Activated CD8-positive, alpha-beta memory T cell treated with anti-CD3 and anti-CD28 coated beads, Interleukin-2, amount 10 ng/mL, durations not matched to agents 7 days and 5 days (primary cell): ENCODE measurements at regions not wholly inside any gene's neighbourhood (a gene's known extent, or its start where the extent isn't known, plus 50 kb on each side); places are given as distances from the start of the nearest gene placed in this dataset.
A peak's percentile ranks its signal among the peaks of the same experiment; 100 is the strongest.

Source experiments
- ATAC-seq: fragments of 150-1000 bp; cut with Tn5 transposase; one replicate; pipeline ENCODE4 v1.10.0; 2021; ENCODE audit warnings: moderate library complexity
- CTCF ChIA-PET: fragments of 350-600 bp; sonication (Branson Sonifier 250); formaldehyde crosslinking; loops from one replicate; lab custom pipeline; 2021; ENCODE audit warnings: antibody characterized with exemption; lab: Charles Lee
- DNase-seq: peaks from one replicate; pipeline ENCODE4 v3.0.0-alpha.2; 2020
- H3K27ac Mint-ChIP-seq: one replicate; pipeline ENCODE4 v1.8.0; 2021; ENCODE audit warnings: mild to moderate bottlenecking, mixed read lengths
- H3K27me3 Mint-ChIP-seq: one replicate; pipeline ENCODE4 v1.8.0; 2021; ENCODE audit warnings: mixed read lengths
- H3K36me3 Mint-ChIP-seq: one replicate; pipeline ENCODE4 v1.8.0; 2021; ENCODE audit warnings: mild to moderate bottlenecking, mixed read lengths
- H3K4me1 Mint-ChIP-seq: one replicate; pipeline ENCODE4 v1.8.0; 2021; ENCODE audit warnings: mixed read lengths
- H3K4me3 Mint-ChIP-seq: one replicate; pipeline ENCODE4 v1.8.0; 2021; ENCODE audit warnings: mild to moderate bottlenecking, moderate library complexity, mixed read lengths
- H3K9me3 Mint-ChIP-seq: one replicate; pipeline ENCODE4 v1.8.0; 2022; ENCODE audit warnings: low read depth, mixed read lengths

- ATAC-seq (no peak), DNase-seq (no peak)
- no peaks in the 10 kb centered on the region for H3K9me3 Mint-ChIP-seq
- no peaks in the 10 kb centered on the region for H3K36me3 Mint-ChIP-seq
- H3K4me3 Mint-ChIP-seq = no peak overlapping the region
- peaks cover 17% of the 10 kb centered on the region for H3K4me1 Mint-ChIP-seq
- CTCF ChIA-PET = no interaction called here
- peaks cover 5% of the 10 kb centered on the region for H3K27me3 Mint-ChIP-seq
- no peak overlapping the region for H3K27ac Mint-ChIP-seq
Measured at GRCh38 chr9:20037699-20038098, 248.9 kb upstream of the SLC24A2 start.

- DNase-seq (no peak), ATAC-seq (no peak)
- CTCF ChIA-PET = no interaction called here
- H3K36me3 Mint-ChIP-seq = no peaks in the 10 kb centered on the region
- no peak overlapping the region for H3K4me3 Mint-ChIP-seq
- H3K27me3 Mint-ChIP-seq = peaks cover 5% of the 10 kb centered on the region
- no peak overlapping the region for H3K27ac Mint-ChIP-seq
- H3K9me3 Mint-ChIP-seq = no peaks in the 10 kb centered on the region
- peaks cover 4% of the 10 kb centered on the region for H3K4me1 Mint-ChIP-seq
Measured at GRCh38 chr9:20033511-20033910, 244.7 kb upstream of the SLC24A2 start.

- Mint-ChIP-seq H3K27me3 (peaks cover 5% of the 10 kb centered on the region), H3K9me3 (no peaks in the 10 kb centered on the region), H3K4me3 (no peak overlapping the region), H3K4me1 (peaks cover 4% of the 10 kb centered on the region), H3K27ac (no peak overlapping the region), H3K36me3 (no peaks in the 10 kb centered on the region)
- ATAC-seq = no peak
- DNase-seq = no peak
- CTCF ChIA-PET = no interaction called here
Measured at GRCh38 chr9:20032413-20033006, 243.7 kb upstream of the SLC24A2 start.

- Mint-ChIP-seq H3K27me3 (peaks cover 5% of the 10 kb centered on the region), H3K9me3 (no peaks in the 10 kb centered on the region), H3K4me1 (peaks cover 4% of the 10 kb centered on the region), H3K4me3 (no peak overlapping the region), H3K27ac (no peak overlapping the region), H3K36me3 (no peaks in the 10 kb centered on the region)
- CTCF ChIA-PET = no interaction called here
- no peak for DNase-seq
- no peak for ATAC-seq
Measured at GRCh38 chr9:20031836-20032235, 243.0 kb upstream of the SLC24A2 start.

GRCh38 chr9:20030671-20031070, 241.8 kb upstream of the SLC24A2 start:
- Mint-ChIP-seq H3K9me3 (no peaks in the 10 kb centered on the region), H3K27ac (no peak overlapping the region), H3K4me3 (no peak overlapping the region), H3K4me1 (peaks cover 4% of the 10 kb centered on the region), H3K27me3 (peaks cover 5% of the 10 kb centered on the region), H3K36me3 (no peaks in the 10 kb centered on the region)
- CTCF ChIA-PET = no interaction called here
- no peak for DNase-seq
- no peak for ATAC-seq

- Mint-ChIP-seq H3K9me3 (no peaks in the 10 kb centered on the region), H3K4me3 (no peak overlapping the region), H3K36me3 (no peaks in the 10 kb centered on the region), H3K4me1 (peaks cover 4% of the 10 kb centered on the region), H3K27ac (no peak overlapping the region), H3K27me3 (peaks cover 5% of the 10 kb centered on the region)
- DNase-seq = no peak
- ATAC-seq = no peak
- CTCF ChIA-PET = no interaction called here
Measured at GRCh38 chr9:20030221-20030620, 241.4 kb upstream of the SLC24A2 start.

- DNase-seq = no peak
- H3K27me3 Mint-ChIP-seq = peaks cover 5% of the 10 kb centered on the region
- H3K4me3 Mint-ChIP-seq = no peak overlapping the region
- H3K36me3 Mint-ChIP-seq = no peaks in the 10 kb centered on the region
- H3K27ac Mint-ChIP-seq = no peak overlapping the region
- no peaks in the 10 kb centered on the region for H3K9me3 Mint-ChIP-seq
- no peak for ATAC-seq
- CTCF ChIA-PET = no interaction called here
- peaks cover 4% of the 10 kb centered on the region for H3K4me1 Mint-ChIP-seq
Measured at GRCh38 chr9:20028849-20029231, 240.0 kb upstream of the SLC24A2 start.

- Mint-ChIP-seq H3K4me1 (no peaks in the 10 kb centered on the region), H3K27me3 (peaks cover under 1% of the 10 kb centered on the region), H3K36me3 (no peaks in the 10 kb centered on the region), H3K4me3 (no peak overlapping the region), H3K27ac (no peak overlapping the region), H3K9me3 (no peaks in the 10 kb centered on the region)
- no peak for DNase-seq
- CTCF ChIA-PET = no interaction called here
- no peak for ATAC-seq
Measured at GRCh38 chr9:20028192-20028848, 239.5 kb upstream of the SLC24A2 start.

- DNase-seq (no peak), ATAC-seq (no peak)
- no peak overlapping the region for H3K4me3 Mint-ChIP-seq
- H3K9me3 Mint-ChIP-seq = no peaks in the 10 kb centered on the region
- CTCF ChIA-PET = no interaction called here
- no peaks in the 10 kb centered on the region for H3K36me3 Mint-ChIP-seq
- H3K27ac Mint-ChIP-seq = no peak overlapping the region
- H3K4me1 Mint-ChIP-seq = no peaks in the 10 kb centered on the region
- H3K27me3 Mint-ChIP-seq = no peaks in the 10 kb centered on the region
Measured at GRCh38 chr9:20023961-20024571, 235.2 kb upstream of the SLC24A2 start.

GRCh38 chr9:20023210-20023905, 234.5 kb upstream of the SLC24A2 start:
- CTCF ChIA-PET = no interaction called here
- Mint-ChIP-seq H3K36me3 (no peaks in the 10 kb centered on the region), H3K27ac (no peak overlapping the region), H3K4me1 (no peaks in the 10 kb centered on the region), H3K9me3 (no peaks in the 10 kb centered on the region), H3K27me3 (no peaks in the 10 kb centered on the region), H3K4me3 (no peak overlapping the region)
- ATAC-seq (no peak), DNase-seq (no peak)

GRCh38 chr9:20022410-20022809, 233.6 kb upstream of the SLC24A2 start:
- Mint-ChIP-seq H3K27me3 (no peaks in the 10 kb centered on the region), H3K9me3 (no peaks in the 10 kb centered on the region), H3K27ac (no peak overlapping the region), H3K4me1 (no peaks in the 10 kb centered on the region), H3K36me3 (no peaks in the 10 kb centered on the region), H3K4me3 (no peak overlapping the region)
- CTCF ChIA-PET = no interaction called here
- no peak for DNase-seq
- ATAC-seq = no peak

- no peak overlapping the region for H3K4me3 Mint-ChIP-seq
- peaks cover 22% of the 10 kb centered on the region for H3K4me1 Mint-ChIP-seq
- ATAC-seq (peak; percentile 27), DNase-seq (no peak)
- H3K27me3 Mint-ChIP-seq = no peaks in the 10 kb centered on the region
- peaks cover 15% of the 10 kb centered on the region for H3K36me3 Mint-ChIP-seq
- CTCF ChIA-PET = interaction anchor here (0.8 to 1.7 kb wide), 3 partner anchors 13 to 26 kb away, joined by 3 to 6 read pairs (median 4); no protein-coding TSS in a partner anchor
- peaks cover 10% of the 10 kb centered on the region for H3K9me3 Mint-ChIP-seq
- no peak overlapping the region for H3K27ac Mint-ChIP-seq
Measured at GRCh38 chr9:20016611-20017010, 227.8 kb upstream of the SLC24A2 start.

GRCh38 chr9:20015427-20015931, 226.6 kb upstream of the SLC24A2 start:
- Mint-ChIP-seq H3K36me3 (peaks cover 22% of the 10 kb centered on the region), H3K4me3 (no peak overlapping the region), H3K27ac (peak overlapping the region; percentile 78), H3K4me1 (peaks cover 22% of the 10 kb centered on the region), H3K27me3 (no peaks in the 10 kb centered on the region), H3K9me3 (peaks cover 14% of the 10 kb centered on the region)
- DNase-seq (no peak), ATAC-seq (no peak)
- CTCF ChIA-PET = interaction anchor here (1.6 to 1.7 kb wide), 3 partner anchors 12 to 28 kb away, joined by 4 to 6 read pairs (median 5); no protein-coding TSS in a partner anchor
